Prostate gland (tissue), 2 donors: ENCODE measurements at regions not wholly inside any gene's neighbourhood (a gene's known extent, or its start where the extent isn't known, plus 50 kb on each side); places are given as distances from the start of the nearest gene placed in this dataset.

Experiments
- DNase-seq: peaks from one replicate; pipeline ENCODE4 v3.0.0-alpha.2; 2019; ENCODE audit warnings: low spot score
- H3K27ac ChIP-seq, 2 donors: fragments of 200-600 bp; sonication (generic); 2 replicates each; pipeline ENCODE4 v1.5.1; 2017 to 2019
- H3K27me3 ChIP-seq: fragments of 200-600 bp; sonication (generic); replicated peaks from 2 replicates; pipeline ENCODE4 v1.5.1; 2019; ENCODE audit not compliant: insufficient read depth
- H3K36me3 ChIP-seq, 2 donors: fragments of 200-600 bp; sonication (generic); 1 replicate in 1 of 2; 2 replicates in 1 of 2; pipeline versions ENCODE4 v1.5.1 to v1.8.1; 2017 to 2019
- H3K4me1 ChIP-seq: fragments of 200-600 bp; sonication (generic); replicated peaks from 2 replicates; pipeline ENCODE4 v1.5.1; 2019
- H3K4me3 ChIP-seq, 2 donors: fragments of 200-600 bp; sonication (generic); 2 replicates each; pipeline ENCODE4 v1.5.1; 2017 to 2019
- H3K9me3 ChIP-seq: fragments of 200-600 bp; sonication (generic); 2 replicates; pipeline ENCODE4 v1.5.1; 2017
- CTCF ChIP-seq, 4 experiments: fragments of 200-600 bp in 2 of 4; fragments of 450-650 bp in 2 of 4; sonication (generic) in 2 of 4; IDR thresholded peaks; 1 replicate in 3 of 4; 2 replicates in 1 of 4; pipeline ENCODE4 v1.5.1; 2016 to 2019; ENCODE audit warnings: antibody characterized with exemption in 4 of 4, mild to moderate bottlenecking in 2 of 4, moderate library complexity in 2 of 4
- POLR2A ChIP-seq: fragments of 450-650 bp; IDR thresholded peaks from one replicate; pipeline ENCODE4 v1.6.1; 2016; ENCODE audit warnings: antibody characterized with exemption, mild to moderate bottlenecking
- POLR2AphosphoS5 ChIP-seq: sonication (generic); formaldehyde crosslinking; IDR thresholded peaks from one replicate; pipeline ENCODE4 v1.6.1; 2017; ENCODE audit warnings: antibody characterized with exemption
- WGBS: methylation state at CpG from one replicate; pipeline ENCODE4 v1.1.5; 2018; 5-methylcytosine and 5-hydroxymethylcytosine counted together
- intact Hi-C: fragments of 100-400 bp; cut with DNase I; formaldehyde crosslinking; loops from one replicate; pipeline ENCODE4 v1.14.2; 2022

GRCh38 chr1:29502911-29503840 is 266.9 kb downstream of the PTPRU start:
- WGBS: 59% methylated on average over 12 of the region's 12 CpGs
- intact Hi-C loops: no loop called here
- TF ChIP-seq POLR2A (no peak), POLR2AphosphoS5 (no peak), CTCF (IDR thresholded peaks at IDR 0.05) (no peak)
- no peak overlapping the region for H3K27ac ChIP-seq
- DNase-seq: no peak
- H3K4me1 ChIP-seq: no peaks in the 10 kb centered on the region
- H3K27me3 ChIP-seq: peaks cover 3% of the 10 kb centered on the region
- no peaks in the 10 kb centered on the region for H3K9me3 ChIP-seq
- H3K36me3 ChIP-seq: no peaks in the 10 kb centered on the region
- no peak overlapping the region for H3K4me3 ChIP-seq

GRCh38 chr1:29502225-29502910 is 266.0 kb downstream of the PTPRU start:
- Histone ChIP-seq H3K9me3 (no peaks in the 10 kb centered on the region), H3K4me1 (no peaks in the 10 kb centered on the region), H3K27me3 (peaks cover 3% of the 10 kb centered on the region), H3K27ac (no peak overlapping the region), H3K36me3 (no peaks in the 10 kb centered on the region), H3K4me3 (no peak overlapping the region)
- 88% methylated on average over 3 of the region's 3 CpGs for WGBS
- TF ChIP-seq CTCF (IDR thresholded peaks at IDR 0.05) (no peak), POLR2AphosphoS5 (no peak), POLR2A (no peak)
- intact Hi-C loops: no loop called here
- no peak for DNase-seq

- no peaks in the 10 kb centered on the region for H3K4me1 ChIP-seq
- no peak for DNase-seq
- intact Hi-C loops: no loop called here
- H3K36me3 ChIP-seq: no peaks in the 10 kb centered on the region
- H3K27ac ChIP-seq: no peak overlapping the region
- 38% methylated on average over 8 of the region's 8 CpGs for WGBS
- H3K27me3 ChIP-seq: peaks cover 3% of the 10 kb centered on the region
- no peak overlapping the region for H3K4me3 ChIP-seq
- no peak for TF ChIP-seq POLR2A
- no peak for TF ChIP-seq CTCF (IDR thresholded peaks at IDR 0.05)
- TF ChIP-seq POLR2AphosphoS5: no peak
- no peaks in the 10 kb centered on the region for H3K9me3 ChIP-seq
Observed at GRCh38 chr1:29501227-29501976, 265.1 kb downstream of the PTPRU start.

GRCh38 chr1:29500651-29501050 is 264.3 kb downstream of the PTPRU start:
- Histone ChIP-seq H3K4me1 (no peaks in the 10 kb centered on the region), H3K27me3 (peaks cover 3% of the 10 kb centered on the region), H3K36me3 (no peaks in the 10 kb centered on the region), H3K27ac (no peak overlapping the region), H3K4me3 (no peak overlapping the region), H3K9me3 (no peaks in the 10 kb centered on the region)
- TF ChIP-seq POLR2AphosphoS5 (no peak), POLR2A (no peak), CTCF (IDR thresholded peaks at IDR 0.05) (no peak)
- no peak for DNase-seq
- intact Hi-C loops: no loop called here
- 92% methylated on average over 5 of the region's 5 CpGs for WGBS
